ENCODE measurements at regions not wholly inside any gene's neighbourhood (a gene's known extent, or its start where the extent isn't known, plus 50 kb on each side); places are given as distances from the start of the nearest gene placed in this dataset.
A peak's percentile ranks its signal among the peaks of the same experiment; 100 is the strongest.

- no peak for DNase-seq (ENCODE audit: low spot score)
These were observed 195.3 kb upstream of the TCF21 start for GRCh38 chr6:133693565-133693964.

- no peak for DNase-seq (ENCODE audit: low spot score)
These were observed 191.7 kb upstream of the TCF21 start for GRCh38 chr6:133697185-133697584.

- no peak for DNase-seq (ENCODE audit: low spot score)
These were observed 191.2 kb upstream of the TCF21 start for GRCh38 chr6:133697666-133698065.

- DNase-seq (ENCODE audit: low spot score) = no peak
These were observed 190.6 kb upstream of the TCF21 start for GRCh38 chr6:133698272-133698671.

GRCh38 chr6:133699741-133700385 lies 189.1 kb upstream of the TCF21 start:
- DNase-seq (ENCODE audit: low spot score) = no peak

- no peak for DNase-seq (ENCODE audit: low spot score)
These were observed 187.1 kb upstream of the TCF21 start for GRCh38 chr6:133701633-133702331.

- no peak for DNase-seq (ENCODE audit: low spot score)
These were observed 184.5 kb upstream of the TCF21 start for GRCh38 chr6:133704371-133704770.

- no peak for DNase-seq (ENCODE audit: low spot score)
These were observed 183.8 kb upstream of the TCF21 start for GRCh38 chr6:133705066-133705465.

GRCh38 chr6:133705731-133706130 lies 183.2 kb upstream of the TCF21 start:
- DNase-seq (ENCODE audit: low spot score) = no peak

GRCh38 chr6:133707456-133707855 lies 181.5 kb upstream of the TCF21 start:
- no peak for DNase-seq (ENCODE audit: low spot score)

GRCh38 chr6:133710826-133711225 lies 178.1 kb upstream of the TCF21 start:
- no peak for DNase-seq (ENCODE audit: low spot score)

GRCh38 chr6:133715270-133715669 lies 173.6 kb upstream of the TCF21 start:
- no peak for DNase-seq (ENCODE audit: low spot score)

- peak; percentile 30 for DNase-seq (ENCODE audit: low spot score)
These were observed 164.2 kb upstream of the TCF21 start for GRCh38 chr6:133724726-133725125.

GRCh38 chr6:133726188-133726587 lies 162.7 kb upstream of the TCF21 start:
- DNase-seq (ENCODE audit: low spot score) = no peak

GRCh38 chr6:133730881-133731280 lies 158.0 kb upstream of the TCF21 start:
- no peak for DNase-seq (ENCODE audit: low spot score)

- DNase-seq (ENCODE audit: low spot score) = no peak
These were observed 148.7 kb upstream of the TCF21 start for GRCh38 chr6:133740218-133740617.

GRCh38 chr6:133740816-133741215 lies 148.1 kb upstream of the TCF21 start:
- no peak for DNase-seq (ENCODE audit: low spot score)

- DNase-seq (ENCODE audit: low spot score) = no peak
These were observed 147.5 kb upstream of the TCF21 start for GRCh38 chr6:133741375-133741861.

GRCh38 chr6:133743621-133744020 lies 145.3 kb upstream of the TCF21 start:
- DNase-seq (ENCODE audit: low spot score) = no peak

- no peak for DNase-seq (ENCODE audit: low spot score)
These were observed 142.5 kb upstream of the TCF21 start for GRCh38 chr6:133746417-133746770.

GRCh38 chr6:133748628-133749027 lies 140.3 kb upstream of the TCF21 start:
- no peak for DNase-seq (ENCODE audit: low spot score)

GRCh38 chr6:133749427-133749826 lies 139.5 kb upstream of the TCF21 start:
- DNase-seq (ENCODE audit: low spot score) = no peak

- no peak for DNase-seq (ENCODE audit: low spot score)
These were observed 136.8 kb upstream of the TCF21 start for GRCh38 chr6:133752129-133752528.

GRCh38 chr6:133753756-133754155 lies 135.2 kb upstream of the TCF21 start:
- no peak for DNase-seq (ENCODE audit: low spot score)
